ENCODE measurements at regions not wholly inside any gene's neighbourhood (a gene's known extent, or its start where the extent isn't known, plus 50 kb on each side); places are given as distances from the start of the nearest gene placed in this dataset.
A peak's percentile ranks its signal among the peaks of the same experiment; 100 is the strongest.

DNA sequence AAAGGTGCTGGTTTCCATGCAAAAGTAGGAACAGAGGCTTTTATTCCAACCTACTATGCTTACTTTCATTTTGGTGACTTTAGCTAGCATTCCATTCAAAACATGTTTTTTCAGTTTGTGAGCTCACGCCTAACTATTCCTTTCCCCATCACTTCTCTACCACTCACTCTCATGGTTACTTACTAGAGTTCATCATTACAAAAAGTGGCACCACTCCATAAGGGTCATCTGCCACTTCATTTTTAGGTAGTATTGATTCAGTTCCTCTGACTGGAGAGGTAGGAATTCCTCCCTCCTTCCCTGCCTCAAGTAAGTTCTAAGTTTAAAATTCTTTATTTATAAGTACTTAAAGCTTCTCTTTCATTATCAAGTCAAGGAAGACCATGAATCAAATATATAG lies 543.1 kb downstream of the HTR7 start:
- ATAC-seq (replicated peaks) = no peak
- no peak overlapping the region for H3K4me3 Mint-ChIP-seq
- no peak overlapping the region for H3K27ac Mint-ChIP-seq
- peaks cover 10% of the 10 kb centered on the region for H3K27me3 Mint-ChIP-seq
- H3K9me3 Mint-ChIP-seq = peaks cover 5% of the 10 kb centered on the region
- no peaks in the 10 kb centered on the region for H3K36me3 Mint-ChIP-seq (ENCODE audit: low read depth)
- H3K4me1 Mint-ChIP-seq = no peaks in the 10 kb centered on the region

DNA sequence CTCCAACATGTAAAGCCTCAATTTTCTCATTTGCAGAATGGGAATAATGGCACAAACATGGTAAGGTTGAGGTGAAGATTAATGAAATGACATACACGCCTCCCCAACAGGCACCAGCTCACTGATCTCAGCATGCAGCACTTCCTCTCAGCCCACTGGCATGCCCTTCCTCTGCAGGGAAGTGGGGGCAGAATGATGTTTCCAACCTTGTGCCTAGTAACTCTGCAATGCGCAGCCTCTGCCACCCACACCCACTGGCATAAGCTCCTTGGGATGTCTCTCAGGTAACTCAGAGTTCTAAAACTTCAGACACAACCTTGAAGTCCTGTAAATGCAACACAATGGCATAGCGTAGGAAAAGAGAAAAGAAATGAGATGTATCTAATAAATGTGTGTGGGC lies 540.7 kb downstream of the HTR7 start:
- H3K9me3 Mint-ChIP-seq = peaks cover 5% of the 10 kb centered on the region
- H3K27ac Mint-ChIP-seq = no peak overlapping the region
- no peaks in the 10 kb centered on the region for H3K36me3 Mint-ChIP-seq (ENCODE audit: low read depth)
- H3K4me1 Mint-ChIP-seq = no peaks in the 10 kb centered on the region
- ATAC-seq (replicated peaks) = no peak
- H3K27me3 Mint-ChIP-seq = peaks cover 10% of the 10 kb centered on the region
- no peak overlapping the region for H3K4me3 Mint-ChIP-seq

DNA sequence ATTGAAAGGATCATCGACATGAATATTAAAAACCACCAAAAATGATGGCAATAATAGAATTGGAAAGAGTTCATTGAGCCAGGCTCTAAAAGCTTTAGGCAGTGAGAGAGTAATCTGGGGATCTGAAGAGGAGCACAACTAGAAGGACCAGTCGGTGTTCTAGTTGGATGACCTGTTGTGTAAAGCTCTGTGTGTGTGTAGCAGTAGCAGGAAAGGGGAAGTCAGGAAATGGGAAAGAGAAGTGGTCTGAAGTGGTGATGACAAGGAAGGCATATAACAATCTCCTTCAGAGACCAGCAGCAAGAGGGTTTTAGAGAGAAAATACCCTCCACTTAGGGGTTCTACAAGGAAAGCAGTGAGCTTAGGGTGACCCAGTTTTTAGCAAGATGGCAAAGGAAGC lies 539.2 kb downstream of the HTR7 start:
- Mint-ChIP-seq H3K27me3 (peaks cover 10% of the 10 kb centered on the region), H3K4me3 (no peak overlapping the region), H3K27ac (no peak overlapping the region), H3K9me3 (peaks cover 5% of the 10 kb centered on the region), H3K36me3 (ENCODE audit: low read depth) (no peaks in the 10 kb centered on the region), H3K4me1 (no peaks in the 10 kb centered on the region)
- no peak for ATAC-seq (replicated peaks)

DNA sequence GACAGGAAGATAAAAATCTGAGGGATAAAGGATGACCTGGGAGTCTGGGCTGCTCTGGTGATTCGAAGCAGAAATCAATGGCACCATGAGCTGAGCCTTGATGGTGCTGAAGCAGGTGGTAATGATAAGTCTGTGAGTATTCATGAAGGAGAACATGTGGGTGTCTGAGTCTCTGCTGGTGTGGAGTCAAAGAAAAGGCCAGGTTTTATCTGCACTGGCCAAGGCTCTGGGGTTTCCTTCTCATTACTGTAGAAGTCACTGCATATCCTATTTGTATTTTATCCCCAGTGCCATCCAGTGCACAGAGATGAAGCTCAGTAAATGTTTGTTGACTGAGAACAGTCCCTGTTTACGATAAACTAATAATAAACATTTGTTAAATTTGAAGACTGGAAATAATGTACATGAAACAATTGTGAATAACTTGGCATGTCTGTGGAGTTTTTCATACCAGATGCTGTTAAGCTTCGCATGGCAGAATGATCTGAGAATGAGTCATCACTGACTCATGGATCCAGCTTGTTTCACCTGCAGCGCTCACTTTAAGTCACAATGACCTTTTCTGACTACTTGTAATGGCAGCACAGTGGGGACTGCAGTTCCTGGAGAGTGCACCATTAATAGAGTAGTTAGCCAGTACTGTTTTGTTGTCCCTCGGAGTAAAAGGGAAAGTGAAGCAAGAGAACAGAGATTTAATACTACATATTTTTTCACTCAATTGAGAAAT lies 538.5 kb downstream of the HTR7 start:
- Mint-ChIP-seq H3K27me3 (peaks cover 10% of the 10 kb centered on the region), H3K4me1 (no peaks in the 10 kb centered on the region), H3K4me3 (no peak overlapping the region), H3K27ac (no peak overlapping the region), H3K9me3 (peaks cover 5% of the 10 kb centered on the region), H3K36me3 (ENCODE audit: low read depth) (no peaks in the 10 kb centered on the region)
- ATAC-seq (replicated peaks) = peak; percentile 91

DNA sequence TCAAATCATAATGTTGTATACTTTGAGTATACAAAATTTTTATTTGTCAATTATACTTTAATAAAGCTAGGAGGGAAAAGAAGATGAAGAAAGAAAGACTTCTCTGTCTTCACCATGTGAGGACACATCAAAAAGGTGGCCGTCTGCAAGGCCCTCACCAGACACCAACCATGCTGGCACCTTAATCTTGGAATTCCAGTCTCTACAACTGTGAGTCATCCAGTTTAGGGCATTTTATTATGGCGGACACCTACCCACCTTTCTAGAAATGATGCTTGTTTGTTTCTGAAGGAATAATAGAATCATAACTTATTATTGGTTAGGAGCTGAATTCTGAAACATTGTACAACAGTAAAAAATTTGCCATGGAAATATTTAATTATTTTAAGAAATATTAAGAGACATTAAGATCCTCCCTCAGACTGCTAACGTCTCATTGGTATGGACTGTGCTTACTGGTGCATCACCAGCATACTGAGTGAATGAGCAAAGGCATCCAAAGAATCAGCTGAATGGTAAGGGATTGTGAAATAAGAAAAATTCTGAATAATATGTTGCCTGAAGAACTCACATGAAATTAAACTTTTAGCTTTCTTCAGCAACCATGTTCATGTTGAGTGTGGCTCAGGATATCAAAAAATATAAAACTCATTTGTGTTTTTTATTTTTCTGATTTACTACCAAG lies 536.6 kb downstream of the HTR7 start:
- H3K4me1 Mint-ChIP-seq = no peaks in the 10 kb centered on the region
- H3K9me3 Mint-ChIP-seq = peaks cover 5% of the 10 kb centered on the region
- H3K27me3 Mint-ChIP-seq = peaks cover 10% of the 10 kb centered on the region
- ATAC-seq (replicated peaks) = no peak
- no peaks in the 10 kb centered on the region for H3K36me3 Mint-ChIP-seq (ENCODE audit: low read depth)
- no peak overlapping the region for H3K27ac Mint-ChIP-seq
- H3K4me3 Mint-ChIP-seq = no peak overlapping the region

DNA sequence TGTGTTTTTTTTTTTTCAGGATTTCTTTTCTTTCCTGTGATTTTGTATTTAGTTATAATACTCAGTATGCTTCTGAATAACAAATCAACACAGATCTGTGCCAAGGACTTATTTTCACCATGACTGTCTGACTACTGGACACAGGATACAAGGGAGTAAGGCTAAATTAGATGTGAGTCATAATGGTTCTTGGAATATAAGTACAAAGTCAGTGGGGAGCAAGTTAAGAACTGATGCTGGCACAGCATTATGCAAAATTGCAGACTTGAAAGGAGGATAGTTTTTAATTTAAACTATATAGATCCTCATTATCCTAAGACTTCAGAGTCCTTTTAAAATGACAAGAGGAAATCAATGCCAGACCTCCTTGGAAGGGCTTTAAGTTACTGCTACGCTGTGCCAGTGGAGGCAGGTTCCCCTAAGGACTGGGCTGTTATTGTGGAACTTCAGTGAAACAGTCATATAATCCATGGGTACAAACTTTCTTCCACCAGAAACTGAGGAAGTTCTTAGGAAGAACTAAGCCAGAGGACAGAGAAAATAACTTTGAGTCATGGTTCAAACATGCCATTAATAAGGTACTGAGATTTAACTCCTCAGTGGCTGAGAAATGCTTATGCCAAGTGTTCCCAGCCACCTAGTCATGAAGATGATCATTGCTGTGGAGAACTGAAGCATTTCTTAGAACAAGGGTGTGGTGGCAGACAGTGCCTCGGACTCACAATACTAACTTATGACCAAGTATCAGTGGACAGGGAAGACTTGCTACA lies 531.2 kb downstream of the HTR7 start:
- Mint-ChIP-seq H3K4me1 (no peaks in the 10 kb centered on the region), H3K36me3 (ENCODE audit: low read depth) (no peaks in the 10 kb centered on the region), H3K27ac (no peak overlapping the region), H3K4me3 (no peak overlapping the region), H3K9me3 (peaks cover 3% of the 10 kb centered on the region), H3K27me3 (no peaks in the 10 kb centered on the region)
- ATAC-seq (replicated peaks) = no peak

DNA sequence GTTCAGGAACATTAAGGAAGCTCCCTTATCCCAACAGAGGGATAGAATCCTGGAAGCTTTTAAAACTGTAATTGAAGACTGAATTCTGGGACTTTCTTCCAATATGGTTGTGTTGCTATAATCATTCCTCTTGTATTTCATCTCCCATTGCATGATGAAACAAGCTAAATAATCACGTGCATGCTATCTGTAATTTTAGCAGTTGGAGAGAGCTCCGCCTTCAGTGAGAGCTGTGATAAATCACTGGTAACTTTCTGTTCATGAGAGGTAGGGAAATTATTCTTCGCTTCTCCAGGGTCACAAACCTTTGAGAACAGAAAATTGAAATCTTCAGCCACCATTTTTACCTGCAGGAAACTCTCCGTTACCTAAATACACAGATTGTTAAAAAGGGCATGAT lies 530.2 kb downstream of the HTR7 start:
- Mint-ChIP-seq H3K27me3 (no peaks in the 10 kb centered on the region), H3K9me3 (peaks cover 3% of the 10 kb centered on the region), H3K27ac (no peak overlapping the region), H3K4me1 (no peaks in the 10 kb centered on the region), H3K36me3 (ENCODE audit: low read depth) (no peaks in the 10 kb centered on the region), H3K4me3 (no peak overlapping the region)
- no peak for ATAC-seq (replicated peaks)

DNA sequence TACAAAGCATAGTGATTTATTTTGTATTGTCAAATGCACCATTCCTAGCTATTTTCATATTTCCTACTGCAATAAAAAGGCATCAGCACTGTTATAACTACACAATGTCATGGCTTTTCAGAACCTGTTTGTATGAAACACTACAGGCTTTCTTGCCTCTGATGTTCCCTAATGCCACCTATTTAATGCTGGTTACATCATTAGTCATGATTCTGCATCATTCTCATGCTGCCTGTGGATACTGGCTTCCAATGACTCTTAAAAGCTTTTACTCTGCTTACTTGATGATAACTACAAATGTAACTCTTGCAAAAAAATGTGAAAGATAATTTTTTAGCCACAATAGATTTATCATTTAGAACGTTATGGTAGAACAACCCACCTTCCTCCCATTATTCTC lies 529.4 kb downstream of the HTR7 start:
- H3K27me3 Mint-ChIP-seq = no peaks in the 10 kb centered on the region

DNA sequence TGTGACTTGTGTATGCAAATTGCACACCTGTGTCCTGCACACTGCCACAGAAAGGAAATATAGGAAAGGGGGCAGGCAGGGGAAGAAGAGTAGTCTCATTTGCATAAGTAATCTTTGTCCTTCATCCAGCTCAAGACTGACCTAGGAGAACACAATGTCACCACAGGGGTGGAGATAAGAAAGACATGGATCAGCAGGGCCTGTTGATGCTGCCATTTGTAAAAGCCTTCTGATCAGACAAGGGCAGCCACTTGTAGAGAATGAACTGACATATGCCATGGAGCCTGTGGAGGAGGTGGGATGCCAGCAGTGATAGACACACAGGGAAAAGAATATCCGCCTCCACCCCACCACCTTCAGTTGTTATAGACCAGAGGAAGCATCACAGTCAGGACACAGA lies 528.9 kb downstream of the HTR7 start:
- H3K4me1 Mint-ChIP-seq = no peaks in the 10 kb centered on the region
- peaks cover 3% of the 10 kb centered on the region for H3K9me3 Mint-ChIP-seq
- no peaks in the 10 kb centered on the region for H3K27me3 Mint-ChIP-seq
- no peak overlapping the region for H3K4me3 Mint-ChIP-seq
- H3K36me3 Mint-ChIP-seq (ENCODE audit: low read depth) = no peaks in the 10 kb centered on the region
- no peak for ATAC-seq (replicated peaks)
- no peak overlapping the region for H3K27ac Mint-ChIP-seq

More for the DNA sequence above, 529.4 kb downstream of the HTR7 start:
- ATAC-seq (replicated peaks) = no peak
- Mint-ChIP-seq H3K9me3 (peaks cover 3% of the 10 kb centered on the region), H3K4me1 (no peaks in the 10 kb centered on the region), H3K4me3 (no peak overlapping the region), H3K27ac (no peak overlapping the region), H3K36me3 (ENCODE audit: low read depth) (no peaks in the 10 kb centered on the region)

DNA sequence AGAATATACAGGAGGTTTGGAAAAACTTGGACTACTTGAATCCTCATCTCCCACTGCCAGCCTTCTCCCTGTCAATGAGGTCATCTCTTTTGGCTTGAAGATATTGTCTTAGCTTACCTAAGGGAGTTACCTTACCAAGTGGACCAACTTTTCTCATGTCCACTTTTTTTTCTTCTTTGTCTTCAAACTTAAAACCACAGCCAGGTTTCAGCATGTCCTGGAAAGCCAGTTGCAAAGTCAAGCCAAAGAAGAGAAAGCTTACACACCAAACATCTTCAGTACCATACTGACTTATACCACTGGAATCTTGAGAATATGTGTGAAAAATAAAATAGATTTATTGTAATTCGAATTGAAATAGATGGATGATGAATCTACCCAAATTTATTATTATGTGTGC lies 520.5 kb downstream of the HTR7 start:
- Mint-ChIP-seq H3K4me3 (no peak overlapping the region), H3K9me3 (no peaks in the 10 kb centered on the region), H3K27me3 (no peaks in the 10 kb centered on the region), H3K27ac (no peak overlapping the region), H3K36me3 (ENCODE audit: low read depth) (no peaks in the 10 kb centered on the region), H3K4me1 (no peaks in the 10 kb centered on the region)
- no peak for ATAC-seq (replicated peaks)

DNA sequence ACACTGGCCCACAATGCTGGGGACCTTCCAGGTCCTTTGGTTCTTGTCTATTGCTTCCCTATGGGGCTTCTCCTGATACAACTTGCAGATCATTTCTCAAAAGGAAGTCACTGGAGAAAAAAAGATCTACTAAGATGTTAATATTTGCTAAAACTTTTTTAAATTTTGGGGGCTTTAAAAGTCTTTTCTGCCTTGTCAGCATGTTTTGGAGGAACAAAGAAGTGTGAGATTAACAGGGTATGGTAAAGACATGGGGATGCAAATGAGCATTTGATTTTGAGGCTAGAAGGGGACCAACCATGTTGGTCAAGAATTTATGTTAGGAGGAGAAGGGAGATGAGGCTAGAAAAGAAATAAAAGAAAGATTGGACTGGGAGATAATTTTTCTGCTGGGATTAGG lies 515.4 kb downstream of the HTR7 start:
- H3K4me1 Mint-ChIP-seq = no peaks in the 10 kb centered on the region
- no peak for ATAC-seq (replicated peaks)
- H3K27me3 Mint-ChIP-seq = no peaks in the 10 kb centered on the region
- no peak overlapping the region for H3K27ac Mint-ChIP-seq
- H3K4me3 Mint-ChIP-seq = no peak overlapping the region
- no peaks in the 10 kb centered on the region for H3K36me3 Mint-ChIP-seq (ENCODE audit: low read depth)
- H3K9me3 Mint-ChIP-seq = no peaks in the 10 kb centered on the region

DNA sequence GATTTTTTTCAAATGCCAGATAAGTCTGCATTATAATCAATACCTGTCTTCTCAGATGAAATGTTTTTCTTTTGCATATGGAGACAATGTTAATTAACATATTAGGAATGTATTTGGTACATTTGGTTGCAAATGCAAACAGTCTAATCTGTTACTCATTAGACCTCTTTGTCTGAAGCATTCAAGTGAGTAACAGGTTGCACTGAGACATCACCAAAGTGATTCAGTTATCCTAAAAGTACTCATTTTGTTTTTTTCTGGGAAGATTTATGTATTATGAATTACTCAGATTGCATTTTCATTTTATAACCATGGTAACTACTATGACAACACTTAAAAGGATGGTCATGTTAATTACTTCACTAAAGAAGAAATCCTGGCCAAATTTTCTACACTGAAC lies 513.6 kb downstream of the HTR7 start:
- no peak for ATAC-seq (replicated peaks)

DNA sequence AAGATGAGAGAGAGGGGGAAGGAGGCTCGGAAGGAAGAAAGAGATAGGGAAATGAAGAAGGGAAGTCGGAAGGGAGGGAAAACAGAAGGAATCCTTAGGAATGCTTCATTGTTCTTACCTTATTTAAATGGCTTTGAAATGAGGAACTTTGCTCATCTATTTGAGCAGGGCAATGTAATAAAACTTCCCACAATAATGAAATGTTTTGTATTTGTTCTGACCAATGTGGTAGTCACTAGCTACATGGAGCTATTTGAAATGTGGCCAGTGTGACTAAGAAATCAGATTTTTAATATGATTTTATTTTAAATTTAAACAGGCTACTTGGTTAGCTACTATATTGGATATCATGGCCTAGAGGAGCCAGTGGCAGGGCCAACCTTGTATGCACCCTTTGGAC lies 510.6 kb downstream of the HTR7 start:
- no peaks in the 10 kb centered on the region for H3K9me3 Mint-ChIP-seq
- no peak overlapping the region for H3K27ac Mint-ChIP-seq
- H3K4me3 Mint-ChIP-seq = no peak overlapping the region
- no peaks in the 10 kb centered on the region for H3K27me3 Mint-ChIP-seq
- no peak for ATAC-seq (replicated peaks)
- no peaks in the 10 kb centered on the region for H3K4me1 Mint-ChIP-seq
- no peaks in the 10 kb centered on the region for H3K36me3 Mint-ChIP-seq (ENCODE audit: low read depth)

More for the DNA sequence above, 513.6 kb downstream of the HTR7 start:
- Mint-ChIP-seq H3K4me3 (no peak overlapping the region), H3K36me3 (ENCODE audit: low read depth) (no peaks in the 10 kb centered on the region), H3K4me1 (no peaks in the 10 kb centered on the region), H3K9me3 (no peaks in the 10 kb centered on the region), H3K27ac (no peak overlapping the region), H3K27me3 (no peaks in the 10 kb centered on the region)

DNA sequence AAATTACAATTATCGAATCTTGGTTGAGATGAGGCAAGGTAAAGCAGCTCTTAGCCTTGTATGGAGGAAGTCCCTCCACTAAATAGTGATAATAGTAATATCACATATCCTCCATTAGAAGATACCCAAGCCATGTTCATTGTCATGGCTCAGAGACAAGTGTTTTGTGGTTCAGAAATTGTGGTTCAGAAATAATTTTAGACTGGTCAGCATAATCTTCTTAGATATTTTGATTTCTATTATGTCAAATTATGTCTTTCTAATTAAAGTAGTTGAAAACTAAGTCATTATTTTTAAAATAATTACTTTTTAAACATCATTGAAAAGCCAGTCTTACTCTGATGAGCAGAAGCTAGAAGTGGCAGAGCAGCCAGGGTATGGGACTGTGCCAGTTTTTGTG lies 507.7 kb downstream of the HTR7 start:
- Mint-ChIP-seq H3K4me3 (no peak overlapping the region), H3K4me1 (no peaks in the 10 kb centered on the region), H3K27ac (no peak overlapping the region), H3K9me3 (no peaks in the 10 kb centered on the region), H3K27me3 (peaks cover 4% of the 10 kb centered on the region), H3K36me3 (ENCODE audit: low read depth) (no peaks in the 10 kb centered on the region)
- ATAC-seq (replicated peaks) = no peak

DNA sequence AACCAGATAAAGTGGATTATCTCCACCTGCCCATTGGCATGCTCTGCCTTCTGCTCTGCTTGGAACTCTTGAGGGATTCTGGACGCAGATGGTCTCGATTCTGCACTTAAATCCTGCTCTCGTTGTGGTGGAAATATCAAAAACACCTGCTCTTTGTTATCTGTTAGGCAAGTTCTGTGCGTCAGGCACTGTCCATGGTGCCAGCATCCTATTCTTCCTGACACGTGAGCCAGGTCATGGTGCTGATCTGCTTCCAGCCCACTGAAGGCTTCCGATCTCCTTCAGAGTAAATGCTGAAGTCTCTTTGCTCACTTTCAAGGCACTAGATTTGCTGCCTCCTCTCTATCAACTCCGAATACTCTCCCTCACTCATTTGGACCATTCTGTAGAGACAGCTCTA lies 505.6 kb downstream of the HTR7 start:
- H3K4me1 Mint-ChIP-seq = no peaks in the 10 kb centered on the region
- ATAC-seq (replicated peaks) = no peak
- H3K27ac Mint-ChIP-seq = no peak overlapping the region
- no peaks in the 10 kb centered on the region for H3K36me3 Mint-ChIP-seq (ENCODE audit: low read depth)
- no peaks in the 10 kb centered on the region for H3K9me3 Mint-ChIP-seq
- no peak overlapping the region for H3K4me3 Mint-ChIP-seq
- H3K27me3 Mint-ChIP-seq = peaks cover 4% of the 10 kb centered on the region

All from activated T-helper 17 cell treated with anti-CD3 and anti-CD28 coated beads, Interleukin-2, amount 50 U/mL, for 72 hours (primary cell).